ENCODE measurements at regions not wholly inside any gene's neighbourhood (a gene's known extent, or its start where the extent isn't known, plus 50 kb on each side); places are given as distances from the start of the nearest gene placed in this dataset.

- peak; percentile 94 for TF ChIP-seq CTCF (IDR thresholded peaks at IDR 0.05; ENCODE audit: insufficient read depth, low read length, poor library complexity, severe bottlenecking)
- TF ChIP-seq EZH2phosphoT487 (conservative IDR thresholded peaks at IDR 0.05; ENCODE audit: low read length) = no peak
Observed at GRCh38 chr1:84753516-84754385, 63.5 kb upstream of the SSX2IP start.
